NCI-H1092 treated with DMSO at 0.1 percent for 48 hours (cell line): ENCODE measurements at regions not wholly inside any gene's neighbourhood (a gene's known extent, or its start where the extent isn't known, plus 50 kb on each side); places are given as distances from the start of the nearest gene placed in this dataset.
"Not testable (repeated sequence)": the region's sequence is repeated elsewhere in the genome, so short reads cannot be mapped to it uniquely, and the experiment has no call there.

ENCODE experiments used
- DNase-seq: peaks from one replicate; lab custom pipeline; 2025; lab: John Stamatoyannopoulos, UW

- no peak for DNase-seq
These were observed 130.2 kb downstream of the GPR37 start for GRCh38 chr7:124635416-124635815.

GRCh38 chr7:124633740-124634139, 131.9 kb downstream of the GPR37 start:
- DNase-seq = no peak

GRCh38 chr7:124630395-124630794, 135.2 kb downstream of the GPR37 start:
- peak; percentile 7 for DNase-seq

DNA sequence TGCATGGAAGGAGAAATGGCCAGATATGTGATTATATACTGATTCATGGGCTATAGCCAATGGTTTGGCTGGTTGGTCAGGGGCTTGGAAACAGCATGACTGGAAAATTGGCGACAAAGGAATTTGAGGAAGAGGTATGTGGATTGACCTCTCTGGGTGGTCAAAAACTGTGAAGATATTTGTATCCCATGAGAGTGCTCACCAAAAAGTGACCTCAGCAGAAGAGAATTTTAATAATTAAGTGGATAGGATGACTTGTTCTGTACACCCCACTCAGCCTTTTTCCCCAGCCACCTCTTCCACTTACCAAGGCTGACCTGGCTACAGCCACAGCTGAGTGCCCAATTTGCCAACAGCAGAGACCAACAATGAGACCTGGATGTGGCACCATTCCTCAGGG, 146.7 kb downstream of the GPR37 start:
- DNase-seq = no peak

- not testable (repeated sequence) for DNase-seq
These were observed 147.5 kb downstream of the GPR37 start for GRCh38 chr7:124618051-124618450.

- no peak for DNase-seq
These were observed 162.5 kb downstream of the GPR37 start for GRCh38 chr7:124603066-124603465.

- DNase-seq = no peak
These were observed 168.1 kb downstream of the GPR37 start for GRCh38 chr7:124597509-124597908.

DNA sequence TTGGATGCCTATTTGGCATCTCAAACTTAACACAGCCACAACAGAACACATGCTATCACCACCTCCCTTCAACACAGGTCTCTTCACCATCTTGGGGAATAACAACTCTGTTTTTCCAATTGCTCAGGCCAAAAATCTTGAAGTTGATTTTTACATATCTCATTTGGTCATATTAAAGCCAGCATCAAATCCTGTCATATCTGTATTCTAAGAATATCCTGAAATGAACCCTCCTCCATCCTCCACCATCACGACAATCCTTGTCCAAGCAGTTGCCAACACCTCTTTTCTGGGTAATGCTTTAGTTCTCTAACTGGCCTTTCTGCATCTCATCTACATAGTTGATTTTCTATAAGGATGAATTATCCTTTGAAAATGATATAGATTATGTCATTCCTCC, 168.7 kb downstream of the GPR37 start:
- DNase-seq = no peak

- no peak for DNase-seq
These were observed 174.8 kb downstream of the GPR37 start for GRCh38 chr7:124590814-124591213.

- DNase-seq = no peak
These were observed 188.3 kb downstream of the GPR37 start for GRCh38 chr7:124577256-124577655.

DNA sequence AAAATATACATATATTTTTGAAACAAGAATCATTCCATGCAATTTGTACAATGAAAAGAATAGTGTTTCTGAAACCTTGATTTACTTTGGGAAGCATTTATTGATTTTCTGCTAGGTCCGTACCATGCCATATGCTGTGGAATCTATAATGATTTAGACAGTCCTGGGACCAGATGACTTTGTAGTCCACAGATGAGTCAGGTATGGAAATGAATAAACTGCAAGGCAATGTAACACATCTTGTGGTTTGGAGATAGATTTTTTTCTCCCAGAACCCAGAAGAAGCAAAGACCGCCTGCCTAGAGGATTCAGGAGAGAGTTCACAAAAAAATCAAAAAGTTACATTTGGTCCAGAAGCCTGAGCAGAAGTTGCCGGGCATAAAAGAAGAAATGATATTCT, 190.4 kb downstream of the GPR37 start:
- DNase-seq = no peak

- DNase-seq = no peak
These were observed 195.0 kb downstream of the GPR37 start for GRCh38 chr7:124570558-124570957.

GRCh38 chr7:124566583-124566982, 199.0 kb downstream of the GPR37 start:
- no peak for DNase-seq

DNA sequence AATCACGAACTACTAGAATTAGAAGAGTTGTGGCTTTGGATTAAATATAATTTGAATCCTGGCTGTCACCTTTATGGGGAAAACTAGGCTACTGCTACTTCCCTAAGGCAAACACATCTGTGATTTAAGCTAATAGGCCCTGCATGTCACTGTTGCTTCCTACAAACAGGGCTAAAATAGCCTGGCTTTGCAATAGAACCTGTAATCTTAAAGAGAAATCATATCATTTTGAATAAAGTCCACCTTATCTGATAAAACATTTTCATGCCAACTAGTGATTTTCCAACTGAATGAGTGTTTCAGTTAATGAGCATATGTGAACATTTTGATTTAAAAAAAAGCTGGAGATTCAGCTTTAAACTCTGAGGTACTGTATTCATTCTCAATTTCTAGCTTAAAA, 208.0 kb downstream of the GPR37 start:
- no peak for DNase-seq

- DNase-seq = no peak
These were observed 208.5 kb downstream of the GPR37 start for GRCh38 chr7:124557101-124557500.

- no peak for DNase-seq
These were observed 212.1 kb downstream of the GPR37 start for GRCh38 chr7:124553502-124553901.

- no peak for DNase-seq
These were observed 213.4 kb downstream of the GPR37 start for GRCh38 chr7:124552217-124552616.

DNA sequence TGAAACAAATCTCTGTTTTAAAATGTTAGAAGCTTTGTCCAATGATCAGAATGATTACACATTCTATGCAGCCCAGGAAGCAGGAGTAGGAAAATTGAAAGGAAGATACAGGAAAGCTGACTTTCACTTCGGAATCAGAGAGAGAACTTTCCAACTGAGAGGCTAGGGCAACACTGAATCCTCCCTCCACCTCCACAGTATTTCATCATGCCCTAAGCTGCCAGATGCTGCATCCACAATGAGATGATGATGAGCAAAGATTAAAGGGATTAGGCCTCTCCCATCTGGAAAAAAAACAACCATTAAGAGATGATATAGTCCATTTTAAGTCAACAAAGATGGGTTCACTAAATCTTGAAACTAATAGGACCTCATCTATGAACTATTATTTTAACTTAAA, 215.6 kb downstream of the GPR37 start:
- no peak for DNase-seq

GRCh38 chr7:124542476-124542875, 223.1 kb downstream of the GPR37 start:
- DNase-seq = no peak

DNA sequence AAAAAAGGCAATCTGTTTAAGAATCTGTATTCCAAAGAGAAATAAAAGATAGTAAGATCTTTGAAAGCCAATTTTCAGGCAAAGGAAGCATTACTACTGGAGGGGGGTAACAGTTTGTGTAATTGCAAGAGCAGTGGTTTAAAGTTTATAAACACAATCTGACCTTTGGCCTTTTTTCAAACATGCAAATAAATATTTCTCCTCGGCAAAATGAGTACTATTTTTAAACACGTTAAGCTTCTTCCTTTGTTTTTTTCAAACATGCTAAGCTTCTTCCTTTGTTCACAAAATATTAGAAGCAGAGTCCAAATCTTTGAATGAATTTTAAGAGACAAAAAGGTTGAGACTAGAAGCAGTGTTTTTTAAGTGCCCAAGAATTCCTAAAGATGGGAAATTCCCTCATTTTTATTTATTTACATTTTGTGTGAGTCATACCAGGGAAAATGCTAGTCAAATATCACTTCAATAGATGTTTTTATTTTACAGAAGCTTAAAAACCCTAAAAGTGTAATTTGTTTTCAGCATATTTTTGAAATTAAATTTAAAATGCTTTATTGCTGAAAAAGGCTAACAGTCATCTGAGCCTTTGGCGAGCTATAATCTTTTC, 229.3 kb downstream of the GPR37 start:
- no peak for DNase-seq

DNA sequence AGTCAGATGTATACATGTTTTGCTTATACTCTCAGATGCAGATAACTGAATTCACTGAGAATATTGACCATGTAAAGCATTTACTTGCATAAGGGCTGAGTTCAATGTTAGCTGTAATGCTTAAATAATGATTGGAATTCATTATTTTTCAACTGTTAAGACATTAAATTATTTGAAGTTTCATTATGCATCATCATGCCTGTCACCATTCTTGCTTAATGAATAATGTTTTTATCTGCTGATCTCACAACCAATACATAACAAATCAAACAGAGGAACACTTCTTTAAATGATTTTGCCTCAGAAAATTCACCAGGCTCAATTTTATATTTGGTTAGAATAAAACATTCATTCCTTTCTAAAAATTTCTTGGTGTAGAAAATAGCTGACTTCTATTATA, 233.4 kb downstream of the GPR37 start:
- DNase-seq = no peak

DNA sequence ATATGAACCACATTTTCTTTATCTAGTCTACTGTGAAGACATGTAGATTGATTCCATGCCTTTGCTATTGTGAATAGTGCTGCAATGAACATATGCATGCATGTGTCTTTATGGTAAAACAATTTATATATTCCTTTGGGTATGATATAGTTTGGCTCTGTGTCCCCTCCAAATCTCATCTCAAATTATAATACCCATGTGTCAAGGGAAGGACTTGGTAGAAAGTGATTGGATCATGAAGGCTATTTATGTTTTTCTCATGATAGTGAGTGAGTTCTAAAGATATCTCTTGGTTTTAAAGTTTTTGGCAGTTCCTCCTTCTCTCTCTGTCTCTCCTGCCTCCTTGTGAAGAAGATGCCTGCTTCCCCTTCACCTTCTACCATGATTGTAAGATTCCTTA, 248.7 kb downstream of the GPR37 start:
- no peak for DNase-seq

DNA sequence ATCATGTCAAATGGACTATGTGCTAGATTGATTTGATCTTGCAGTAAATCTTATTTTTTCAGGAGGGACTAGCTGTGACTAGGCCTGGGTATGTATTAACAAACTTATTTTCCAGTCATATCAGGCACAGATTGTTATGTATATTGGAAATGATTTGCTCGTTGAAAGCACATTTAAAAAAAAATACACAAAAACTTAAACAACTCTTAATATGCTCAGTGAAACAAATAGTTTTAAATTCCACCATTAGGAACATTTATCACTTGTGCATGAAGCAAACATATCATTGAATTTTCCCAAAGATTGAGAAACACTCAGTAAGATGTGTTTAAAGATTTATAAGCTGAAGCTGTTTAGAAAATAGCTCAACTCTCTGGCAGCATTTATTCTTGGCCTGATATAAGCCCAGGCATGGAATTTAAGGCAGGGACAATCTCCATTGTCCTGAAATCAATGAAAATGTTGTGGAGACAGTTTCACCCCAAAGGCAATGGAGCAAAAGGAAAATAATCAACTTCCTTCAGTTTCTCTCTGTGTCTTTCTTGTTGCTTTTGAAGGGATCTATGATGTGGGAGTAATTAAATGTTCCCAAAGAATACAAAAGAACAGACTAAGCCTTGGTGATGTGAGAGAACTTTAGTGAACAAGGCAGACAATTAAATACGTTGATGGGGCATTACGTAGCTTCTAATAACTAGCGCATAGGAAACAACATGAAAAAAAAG, 250.3 kb downstream of the GPR37 start:
- no peak for DNase-seq

DNA sequence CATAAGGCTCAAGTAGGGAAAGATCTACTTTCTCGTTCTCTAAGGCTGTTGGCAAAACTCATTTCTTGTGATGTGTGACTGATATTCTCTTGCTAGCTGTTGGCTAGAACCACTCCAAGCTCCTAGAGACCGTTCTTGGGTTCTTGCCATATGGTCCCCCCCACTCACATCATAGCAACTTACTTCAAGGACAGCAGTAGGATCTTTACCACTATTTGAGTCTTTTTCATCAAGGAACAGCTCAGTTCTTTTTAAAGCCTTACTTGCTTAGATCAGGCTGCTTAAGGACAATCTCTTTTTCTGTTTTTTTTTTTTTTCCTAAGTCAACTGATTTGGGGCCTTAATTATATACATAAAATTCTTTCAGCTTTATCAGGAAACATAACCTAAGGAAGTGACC, 251.1 kb downstream of the GPR37 start:
- DNase-seq = no peak
